ENCODE measurements at regions not wholly inside any gene's neighbourhood (a gene's known extent, or its start where the extent isn't known, plus 50 kb on each side); places are given as distances from the start of the nearest gene placed in this dataset. TPM values are rescaled to one million over a fixed set of nuclear protein-coding genes. Genes with fewer than 3 reads are reported as not detected.

Small RNA genes lying in the stretch of these regions (microRNA-seq; reads per million reads assigned to microRNA genes)
- gene MIR3648-1 (ENCODE audit: borderline number of aligned reads) (not detected), gene MIR3687-1 (ENCODE audit: borderline number of aligned reads) (not detected), gene MIR6724-1 (ENCODE audit: borderline number of aligned reads) (not detected), gene MIR6724-2 (ENCODE audit: borderline number of aligned reads) (not detected)
